Keratinocyte (primary cell): ENCODE measurements at regions not wholly inside any gene's neighbourhood (a gene's known extent, or its start where the extent isn't known, plus 50 kb on each side); places are given as distances from the start of the nearest gene placed in this dataset.
"Not testable (repeated sequence)": the region's sequence is repeated elsewhere in the genome, so short reads cannot be mapped to it uniquely, and the experiment has no call there.

ENCODE experiments used
- EZH2 ChIP-seq: IDR thresholded peaks from one replicate; pipeline ENCODE4 v1.6.1; 2012; ENCODE audit warnings: inconsistent platforms, mild to moderate bottlenecking, low read length, moderate library complexity
- TF ChIP-seq, protein P1 (sequence below), 3 experiments: IDR thresholded peaks in 1 of 3; conservative IDR thresholded peaks in 1 of 3; optimal IDR thresholded peaks in 1 of 3; 2 replicates in 2 of 3; 3 replicates in 1 of 3; pipeline versions ENCODE3 to v1.5.1; 2011; ENCODE audit warnings: low read length in 3 of 3, mild to moderate bottlenecking in 3 of 3, moderate library complexity in 2 of 3, control low read depth in 1 of 3, inconsistent platforms in 1 of 3; ENCODE audit not compliant: insufficient read depth in 2 of 3; ENCODE audit errors: extremely low read depth in 1 of 3

DNA sequence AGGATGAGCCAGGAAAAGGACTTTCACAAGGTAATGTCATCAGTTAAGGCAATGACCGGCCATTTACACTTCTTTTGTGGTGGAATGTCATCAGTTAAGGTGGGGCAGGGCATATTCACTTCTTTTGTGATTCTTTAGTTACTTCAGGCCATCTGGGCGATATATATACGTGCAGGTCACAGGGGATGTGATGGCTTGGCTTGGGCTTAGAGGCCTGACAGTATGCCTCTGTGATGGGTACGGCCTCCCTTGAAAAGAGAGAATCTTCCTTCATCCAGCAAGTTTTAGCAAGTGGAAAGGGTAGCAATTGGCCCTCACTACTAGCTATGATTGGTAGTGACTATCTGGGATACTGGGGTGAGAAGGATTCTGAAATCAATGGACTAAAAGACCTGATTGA, 456.4 kb downstream of the SHISA9 start:
- TF ChIP-seq, protein P1, sequence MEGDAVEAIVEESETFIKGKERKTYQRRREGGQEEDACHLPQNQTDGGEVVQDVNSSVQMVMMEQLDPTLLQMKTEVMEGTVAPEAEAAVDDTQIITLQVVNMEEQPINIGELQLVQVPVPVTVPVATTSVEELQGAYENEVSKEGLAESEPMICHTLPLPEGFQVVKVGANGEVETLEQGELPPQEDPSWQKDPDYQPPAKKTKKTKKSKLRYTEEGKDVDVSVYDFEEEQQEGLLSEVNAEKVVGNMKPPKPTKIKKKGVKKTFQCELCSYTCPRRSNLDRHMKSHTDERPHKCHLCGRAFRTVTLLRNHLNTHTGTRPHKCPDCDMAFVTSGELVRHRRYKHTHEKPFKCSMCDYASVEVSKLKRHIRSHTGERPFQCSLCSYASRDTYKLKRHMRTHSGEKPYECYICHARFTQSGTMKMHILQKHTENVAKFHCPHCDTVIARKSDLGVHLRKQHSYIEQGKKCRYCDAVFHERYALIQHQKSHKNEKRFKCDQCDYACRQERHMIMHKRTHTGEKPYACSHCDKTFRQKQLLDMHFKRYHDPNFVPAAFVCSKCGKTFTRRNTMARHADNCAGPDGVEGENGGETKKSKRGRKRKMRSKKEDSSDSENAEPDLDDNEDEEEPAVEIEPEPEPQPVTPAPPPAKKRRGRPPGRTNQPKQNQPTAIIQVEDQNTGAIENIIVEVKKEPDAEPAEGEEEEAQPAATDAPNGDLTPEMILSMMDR (optimal IDR thresholded peaks at IDR 0.05 in 1 of 3, IDR thresholded peaks at IDR 0.05 in 1 of 3, conservative IDR thresholded peaks at IDR 0.05 in 1 of 3; ENCODE audit: extremely low read depth in 1 of 3, insufficient read depth in 2 of 3, low read length in 3 of 3), result not testable (repeated sequence)
- not testable (repeated sequence) for TF ChIP-seq EZH2
